ENCODE measurements at regions not wholly inside any gene's neighbourhood (a gene's known extent, or its start where the extent isn't known, plus 50 kb on each side); places are given as distances from the start of the nearest gene placed in this dataset.
"Not testable (repeated sequence)": the region's sequence is repeated elsewhere in the genome, so short reads cannot be mapped to it uniquely, and the experiment has no call there.

DNA sequence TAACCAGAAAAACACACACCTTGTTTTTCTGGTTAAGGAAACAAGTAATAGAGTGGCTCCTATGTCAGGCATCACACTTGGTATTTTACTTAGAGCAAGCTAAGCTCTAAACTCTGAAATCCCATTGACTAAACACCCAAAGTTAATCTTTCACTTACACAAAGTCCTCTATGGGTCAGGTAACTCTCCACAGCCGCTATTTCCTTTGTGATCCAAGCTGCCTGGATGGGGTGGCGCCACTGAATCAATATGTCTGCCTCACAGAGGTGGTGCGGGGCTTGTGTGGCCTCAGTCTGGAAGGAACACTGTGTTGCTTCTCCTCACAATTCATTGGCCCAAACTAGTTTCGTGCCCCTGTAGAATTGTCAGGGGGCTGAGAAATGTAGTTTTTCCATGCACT lies 160.0 kb upstream of the E2F7 start:
- CTCF ChIA-PET, result no interaction called here
- H3K4me3 Mint-ChIP-seq (ENCODE audit: low read depth, unreplicated experiment), result no peak overlapping the region
- no peaks in the 10 kb centered on the region for H3K27me3 Mint-ChIP-seq (ENCODE audit: unreplicated experiment)
- DNase-seq, result peak; percentile 47
- no peak overlapping the region for H3K27ac Mint-ChIP-seq (ENCODE audit: unreplicated experiment)
- intact Hi-C loops (cut with micrococcal nuclease; ENCODE audit: unreplicated experiment), result loop anchor here (5.0 kb wide), 1 partner anchor 163 kb away; no protein-coding TSS in a partner anchor
- no peaks in the 10 kb centered on the region for H3K4me1 Mint-ChIP-seq (ENCODE audit: low read depth, unreplicated experiment)
- H3K36me3 Mint-ChIP-seq (ENCODE audit: insufficient read depth, unreplicated experiment), result no peaks in the 10 kb centered on the region
- H3K9me3 Mint-ChIP-seq (ENCODE audit: low read depth, unreplicated experiment), result no peaks in the 10 kb centered on the region
- TF ChIP-seq, protein P1, sequence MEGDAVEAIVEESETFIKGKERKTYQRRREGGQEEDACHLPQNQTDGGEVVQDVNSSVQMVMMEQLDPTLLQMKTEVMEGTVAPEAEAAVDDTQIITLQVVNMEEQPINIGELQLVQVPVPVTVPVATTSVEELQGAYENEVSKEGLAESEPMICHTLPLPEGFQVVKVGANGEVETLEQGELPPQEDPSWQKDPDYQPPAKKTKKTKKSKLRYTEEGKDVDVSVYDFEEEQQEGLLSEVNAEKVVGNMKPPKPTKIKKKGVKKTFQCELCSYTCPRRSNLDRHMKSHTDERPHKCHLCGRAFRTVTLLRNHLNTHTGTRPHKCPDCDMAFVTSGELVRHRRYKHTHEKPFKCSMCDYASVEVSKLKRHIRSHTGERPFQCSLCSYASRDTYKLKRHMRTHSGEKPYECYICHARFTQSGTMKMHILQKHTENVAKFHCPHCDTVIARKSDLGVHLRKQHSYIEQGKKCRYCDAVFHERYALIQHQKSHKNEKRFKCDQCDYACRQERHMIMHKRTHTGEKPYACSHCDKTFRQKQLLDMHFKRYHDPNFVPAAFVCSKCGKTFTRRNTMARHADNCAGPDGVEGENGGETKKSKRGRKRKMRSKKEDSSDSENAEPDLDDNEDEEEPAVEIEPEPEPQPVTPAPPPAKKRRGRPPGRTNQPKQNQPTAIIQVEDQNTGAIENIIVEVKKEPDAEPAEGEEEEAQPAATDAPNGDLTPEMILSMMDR (IDR thresholded peaks at IDR 0.05; ENCODE audit: unreplicated experiment), result no peak
- no TSS peak for BruUV-seq (replicated peaks)

- intact Hi-C loops (cut with micrococcal nuclease; ENCODE audit: unreplicated experiment), result no loop called here
- Mint-ChIP-seq H3K4me1 (ENCODE audit: low read depth, unreplicated experiment) (no peaks in the 10 kb centered on the region), H3K36me3 (ENCODE audit: insufficient read depth, unreplicated experiment) (no peaks in the 10 kb centered on the region), H3K27me3 (ENCODE audit: unreplicated experiment) (no peaks in the 10 kb centered on the region), H3K4me3 (ENCODE audit: low read depth, unreplicated experiment) (no peak overlapping the region), H3K27ac (ENCODE audit: unreplicated experiment) (no peak overlapping the region), H3K9me3 (ENCODE audit: low read depth, unreplicated experiment) (no peaks in the 10 kb centered on the region)
- CTCF ChIA-PET, result no interaction called here
- DNase-seq, result no peak
- BruUV-seq (replicated peaks), result no TSS peak
- TF ChIP-seq, protein P1 (IDR thresholded peaks at IDR 0.05; ENCODE audit: unreplicated experiment), result no peak
Measured at GRCh38 chr12:77224346-77224745, 159.0 kb upstream of the E2F7 start.

- Mint-ChIP-seq H3K4me1 (ENCODE audit: low read depth, unreplicated experiment) (no peaks in the 10 kb centered on the region), H3K27me3 (ENCODE audit: unreplicated experiment) (no peaks in the 10 kb centered on the region), H3K9me3 (ENCODE audit: low read depth, unreplicated experiment) (no peaks in the 10 kb centered on the region), H3K36me3 (ENCODE audit: insufficient read depth, unreplicated experiment) (no peaks in the 10 kb centered on the region), H3K4me3 (ENCODE audit: low read depth, unreplicated experiment) (no peak overlapping the region), H3K27ac (ENCODE audit: unreplicated experiment) (no peak overlapping the region)
- intact Hi-C loops (cut with micrococcal nuclease; ENCODE audit: unreplicated experiment), result no loop called here
- CTCF ChIA-PET, result no interaction called here
- DNase-seq, result no peak
- TF ChIP-seq, protein P1 (IDR thresholded peaks at IDR 0.05; ENCODE audit: unreplicated experiment), result no peak
- no TSS peak for BruUV-seq (replicated peaks)
Measured at GRCh38 chr12:77222336-77222735, 157.0 kb upstream of the E2F7 start.

GRCh38 chr12:77220586-77220985 lies 155.2 kb upstream of the E2F7 start:
- no peak for DNase-seq
- Mint-ChIP-seq H3K4me3 (ENCODE audit: low read depth, unreplicated experiment) (no peak overlapping the region), H3K27ac (ENCODE audit: unreplicated experiment) (no peak overlapping the region), H3K27me3 (ENCODE audit: unreplicated experiment) (no peaks in the 10 kb centered on the region), H3K9me3 (ENCODE audit: low read depth, unreplicated experiment) (no peaks in the 10 kb centered on the region), H3K36me3 (ENCODE audit: insufficient read depth, unreplicated experiment) (no peaks in the 10 kb centered on the region), H3K4me1 (ENCODE audit: low read depth, unreplicated experiment) (no peaks in the 10 kb centered on the region)
- CTCF ChIA-PET, result no interaction called here
- no TSS peak for BruUV-seq (replicated peaks)
- intact Hi-C loops (cut with micrococcal nuclease; ENCODE audit: unreplicated experiment), result no loop called here
- TF ChIP-seq, protein P1 (IDR thresholded peaks at IDR 0.05; ENCODE audit: unreplicated experiment), result no peak

- H3K4me3 Mint-ChIP-seq (ENCODE audit: low read depth, unreplicated experiment), result no peak overlapping the region
- CTCF ChIA-PET, result no interaction called here
- H3K27ac Mint-ChIP-seq (ENCODE audit: unreplicated experiment), result no peak overlapping the region
- BruUV-seq (replicated peaks), result no TSS peak
- intact Hi-C loops (cut with micrococcal nuclease; ENCODE audit: unreplicated experiment), result no loop called here
- no peaks in the 10 kb centered on the region for H3K36me3 Mint-ChIP-seq (ENCODE audit: insufficient read depth, unreplicated experiment)
- H3K4me1 Mint-ChIP-seq (ENCODE audit: low read depth, unreplicated experiment), result peaks cover 5% of the 10 kb centered on the region
- DNase-seq, result no peak
- H3K27me3 Mint-ChIP-seq (ENCODE audit: unreplicated experiment), result no peaks in the 10 kb centered on the region
- H3K9me3 Mint-ChIP-seq (ENCODE audit: low read depth, unreplicated experiment), result no peaks in the 10 kb centered on the region
- TF ChIP-seq, protein P1 (IDR thresholded peaks at IDR 0.05; ENCODE audit: unreplicated experiment), result no peak
Measured at GRCh38 chr12:77218278-77218677, 152.9 kb upstream of the E2F7 start.

- H3K36me3 Mint-ChIP-seq (ENCODE audit: insufficient read depth, unreplicated experiment); intact Hi-C loops (cut with micrococcal nuclease; ENCODE audit: unreplicated experiment); DNase-seq; H3K27ac Mint-ChIP-seq (ENCODE audit: unreplicated experiment); CTCF ChIA-PET; BruUV-seq (replicated peaks); H3K27me3 Mint-ChIP-seq (ENCODE audit: unreplicated experiment); H3K4me3 Mint-ChIP-seq (ENCODE audit: low read depth, unreplicated experiment); H3K9me3 Mint-ChIP-seq (ENCODE audit: low read depth, unreplicated experiment): not testable (repeated sequence)
- H3K4me1 Mint-ChIP-seq (ENCODE audit: low read depth, unreplicated experiment), result peaks cover 16% of the 10 kb centered on the region
Measured at GRCh38 chr12:77216136-77216535, 150.8 kb upstream of the E2F7 start.
